Effector memory CD4-positive, alpha-beta T cell (primary cell): ENCODE measurements at regions not wholly inside any gene's neighbourhood (a gene's known extent, or its start where the extent isn't known, plus 50 kb on each side); places are given as distances from the start of the nearest gene placed in this dataset.

ENCODE experiments used
- DNase-seq, 3 donors: peaks; one replicate each; pipeline ENCODE4 v3.0.0-alpha.2; 2020
- H3K27ac ChIP-seq: 2 replicates; pipeline ENCODE4 v1.7.0; 2013; ENCODE audit warnings: mild to moderate bottlenecking, low read length, moderate library complexity; ENCODE audit not compliant: insufficient read depth, poor library complexity, severe bottlenecking
- H3K27me3 ChIP-seq: replicated peaks from 2 replicates; pipeline ENCODE4 v1.7.0; 2013; ENCODE audit warnings: mild to moderate bottlenecking, low read length; ENCODE audit not compliant: insufficient read depth, control insufficient read depth, poor library complexity, severe bottlenecking
- H3K36me3 ChIP-seq: 2 replicates; pipeline ENCODE4 v1.7.0; 2013; ENCODE audit warnings: mild to moderate bottlenecking, low read length, moderate library complexity; ENCODE audit not compliant: control insufficient read depth, insufficient read depth
- H3K4me1 ChIP-seq: 2 replicates; pipeline ENCODE4 v1.7.0; 2013; ENCODE audit warnings: low read length, mild to moderate bottlenecking; ENCODE audit not compliant: control insufficient read depth, insufficient read depth, poor library complexity, severe bottlenecking
- H3K4me3 ChIP-seq: 2 replicates; pipeline ENCODE4 v1.7.0; 2013; ENCODE audit warnings: low read length, low read depth, mild to moderate bottlenecking; ENCODE audit not compliant: insufficient read depth, poor library complexity, severe bottlenecking
- H3K9me3 ChIP-seq: 2 replicates; pipeline ENCODE4 v1.7.0; 2013; ENCODE audit warnings: mild to moderate bottlenecking, low read length, moderate library complexity; ENCODE audit not compliant: control insufficient read depth

GRCh38 chr16:50972876-50973275 is 178.2 kb downstream of the SALL1 start:
- no peak overlapping the region for H3K4me3 ChIP-seq
- DNase-seq: no peak
- no peak overlapping the region for H3K27ac ChIP-seq
- no peaks in the 10 kb centered on the region for H3K4me1 ChIP-seq
- H3K9me3 ChIP-seq: no peaks in the 10 kb centered on the region
- H3K36me3 ChIP-seq: no peaks in the 10 kb centered on the region
- H3K27me3 ChIP-seq: no peaks in the 10 kb centered on the region

GRCh38 chr16:50970281-50970680 is 180.8 kb downstream of the SALL1 start:
- Histone ChIP-seq H3K9me3 (no peaks in the 10 kb centered on the region), H3K4me1 (no peaks in the 10 kb centered on the region), H3K27me3 (no peaks in the 10 kb centered on the region), H3K27ac (no peak overlapping the region), H3K36me3 (no peaks in the 10 kb centered on the region), H3K4me3 (no peak overlapping the region)
- no peak for DNase-seq

- no peak for DNase-seq
- no peak overlapping the region for H3K4me3 ChIP-seq
- no peaks in the 10 kb centered on the region for H3K9me3 ChIP-seq
- H3K27me3 ChIP-seq: no peaks in the 10 kb centered on the region
- no peaks in the 10 kb centered on the region for H3K4me1 ChIP-seq
- no peak overlapping the region for H3K27ac ChIP-seq
- H3K36me3 ChIP-seq: no peaks in the 10 kb centered on the region
Measured at GRCh38 chr16:50967827-50968612, 183.1 kb downstream of the SALL1 start.

- Histone ChIP-seq H3K9me3 (no peaks in the 10 kb centered on the region), H3K4me1 (no peaks in the 10 kb centered on the region), H3K27me3 (peaks cover 5% of the 10 kb centered on the region), H3K36me3 (no peaks in the 10 kb centered on the region), H3K4me3 (no peak overlapping the region), H3K27ac (no peak overlapping the region)
- DNase-seq: no peak
Measured at GRCh38 chr16:50964491-50964890, 186.6 kb downstream of the SALL1 start.

GRCh38 chr16:50961952-50962351 is 189.1 kb downstream of the SALL1 start:
- no peaks in the 10 kb centered on the region for H3K4me1 ChIP-seq
- H3K36me3 ChIP-seq: no peaks in the 10 kb centered on the region
- no peak overlapping the region for H3K27ac ChIP-seq
- no peaks in the 10 kb centered on the region for H3K9me3 ChIP-seq
- H3K4me3 ChIP-seq: no peak overlapping the region
- peaks cover 5% of the 10 kb centered on the region for H3K27me3 ChIP-seq
- no peak for DNase-seq

- no peak overlapping the region for H3K27ac ChIP-seq
- H3K36me3 ChIP-seq: no peaks in the 10 kb centered on the region
- H3K27me3 ChIP-seq: peaks cover 5% of the 10 kb centered on the region
- H3K4me1 ChIP-seq: no peaks in the 10 kb centered on the region
- H3K4me3 ChIP-seq: no peak overlapping the region
- H3K9me3 ChIP-seq: no peaks in the 10 kb centered on the region
- DNase-seq: no peak
Measured at GRCh38 chr16:50960517-50961202, 190.4 kb downstream of the SALL1 start.

- no peaks in the 10 kb centered on the region for H3K4me1 ChIP-seq
- no peak for DNase-seq
- peaks cover 5% of the 10 kb centered on the region for H3K27me3 ChIP-seq
- H3K4me3 ChIP-seq: no peak overlapping the region
- H3K9me3 ChIP-seq: no peaks in the 10 kb centered on the region
- H3K27ac ChIP-seq: no peak overlapping the region
- no peaks in the 10 kb centered on the region for H3K36me3 ChIP-seq
Measured at GRCh38 chr16:50957056-50957455, 194.0 kb downstream of the SALL1 start.

GRCh38 chr16:50956637-50957036 is 194.4 kb downstream of the SALL1 start:
- no peak for DNase-seq
- Histone ChIP-seq H3K27ac (no peak overlapping the region), H3K4me1 (no peaks in the 10 kb centered on the region), H3K4me3 (no peak overlapping the region), H3K36me3 (no peaks in the 10 kb centered on the region), H3K27me3 (peaks cover 5% of the 10 kb centered on the region), H3K9me3 (no peaks in the 10 kb centered on the region)

- H3K27ac ChIP-seq: no peak overlapping the region
- no peak overlapping the region for H3K4me3 ChIP-seq
- no peaks in the 10 kb centered on the region for H3K36me3 ChIP-seq
- H3K4me1 ChIP-seq: no peaks in the 10 kb centered on the region
- DNase-seq: no peak
- H3K27me3 ChIP-seq: peaks cover under 1% of the 10 kb centered on the region
- no peaks in the 10 kb centered on the region for H3K9me3 ChIP-seq
Measured at GRCh38 chr16:50955311-50955710, 195.8 kb downstream of the SALL1 start.

GRCh38 chr16:50954469-50954868 is 196.6 kb downstream of the SALL1 start:
- H3K4me3 ChIP-seq: no peak overlapping the region
- H3K36me3 ChIP-seq: no peaks in the 10 kb centered on the region
- no peak overlapping the region for H3K27ac ChIP-seq
- no peak for DNase-seq
- H3K9me3 ChIP-seq: no peaks in the 10 kb centered on the region
- no peaks in the 10 kb centered on the region for H3K27me3 ChIP-seq
- no peaks in the 10 kb centered on the region for H3K4me1 ChIP-seq
